Ishikawa (cell line): ENCODE measurements at regions not wholly inside any gene's neighbourhood (a gene's known extent, or its start where the extent isn't known, plus 50 kb on each side); places are given as distances from the start of the nearest gene placed in this dataset.

Experiments
- CEBPB ChIP-seq: IDR thresholded peaks from 2 replicates; pipeline ENCODE4 v1.6.1; 2012
- CREB1 ChIP-seq: IDR thresholded peaks from 2 replicates; pipeline ENCODE4 v1.6.1; 2012; ENCODE audit warnings: low read depth
- EGR1 ChIP-seq: IDR thresholded peaks from 2 replicates; pipeline ENCODE4 v1.6.1; 2012
- EP300 ChIP-seq: IDR thresholded peaks from 2 replicates; pipeline ENCODE4 v1.6.1; 2012; ENCODE audit warnings: borderline replicate concordance
- FOXM1 ChIP-seq: IDR thresholded peaks from 2 replicates; pipeline ENCODE4 v1.6.1; 2012; ENCODE audit warnings: low read depth, borderline replicate concordance
- NFIC ChIP-seq: IDR thresholded peaks from 2 replicates; pipeline ENCODE4 v1.6.1; 2012
- RAD21 ChIP-seq: IDR thresholded peaks from 2 replicates; pipeline ENCODE4 v1.6.1; 2012; ENCODE audit warnings: low read depth
- TAF1 ChIP-seq: IDR thresholded peaks from 2 replicates; pipeline ENCODE4 v1.6.1; 2012; ENCODE audit warnings: low read depth, mild to moderate bottlenecking
- TCF12 ChIP-seq: IDR thresholded peaks from 2 replicates; pipeline ENCODE4 v1.6.1; 2012; ENCODE audit warnings: low read depth
- TEAD4 ChIP-seq: IDR thresholded peaks from 2 replicates; pipeline ENCODE4 v1.6.1; 2012
- YY1 ChIP-seq: IDR thresholded peaks from 2 replicates; pipeline ENCODE4 v1.6.1; 2012; ENCODE audit warnings: low read depth
- ZBTB7A ChIP-seq: IDR thresholded peaks from 2 replicates; pipeline ENCODE4 v1.6.1; 2012; ENCODE audit warnings: low read depth
- TF ChIP-seq, protein P1 (sequence below): IDR thresholded peaks from 2 replicates; pipeline ENCODE4 v1.6.1; 2012; ENCODE audit warnings: low read depth, mild to moderate bottlenecking
- TF ChIP-seq, protein P2 (sequence below): IDR thresholded peaks from 2 replicates; pipeline ENCODE4 v1.6.1; 2012
- TF ChIP-seq, protein P3 (sequence below): IDR thresholded peaks from 2 replicates; pipeline ENCODE4 v1.6.1; 2012

DNA sequence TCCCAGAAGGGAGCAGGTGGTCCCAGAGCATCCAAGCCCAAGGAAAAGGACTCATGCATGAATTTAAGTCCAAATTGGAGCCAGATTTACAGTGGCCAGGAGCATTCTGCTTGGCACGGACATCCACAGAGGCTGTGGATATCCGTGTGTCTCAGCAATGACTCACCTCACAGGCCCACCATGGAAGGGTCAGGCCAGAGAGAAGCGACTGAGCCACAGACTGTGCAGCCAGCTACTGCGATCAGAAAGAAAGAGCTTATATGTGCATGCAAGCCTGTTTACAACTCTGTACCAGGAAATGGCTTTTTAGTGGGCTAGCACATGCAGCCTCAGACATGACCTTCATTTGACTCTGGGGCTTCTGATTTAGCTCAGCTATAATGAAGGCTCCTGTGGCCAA, 231.0 kb downstream of the C16orf95 start:
- TF ChIP-seq FOXM1 (no peak), TAF1 (no peak), RAD21 (no peak), TEAD4 (no peak), TCF12 (no peak), EGR1 (no peak), ZBTB7A (no peak), YY1 (no peak), NFIC (no peak), CREB1 (no peak), EP300 (no peak), CEBPB (no peak)
- TF ChIP-seq, protein P1, sequence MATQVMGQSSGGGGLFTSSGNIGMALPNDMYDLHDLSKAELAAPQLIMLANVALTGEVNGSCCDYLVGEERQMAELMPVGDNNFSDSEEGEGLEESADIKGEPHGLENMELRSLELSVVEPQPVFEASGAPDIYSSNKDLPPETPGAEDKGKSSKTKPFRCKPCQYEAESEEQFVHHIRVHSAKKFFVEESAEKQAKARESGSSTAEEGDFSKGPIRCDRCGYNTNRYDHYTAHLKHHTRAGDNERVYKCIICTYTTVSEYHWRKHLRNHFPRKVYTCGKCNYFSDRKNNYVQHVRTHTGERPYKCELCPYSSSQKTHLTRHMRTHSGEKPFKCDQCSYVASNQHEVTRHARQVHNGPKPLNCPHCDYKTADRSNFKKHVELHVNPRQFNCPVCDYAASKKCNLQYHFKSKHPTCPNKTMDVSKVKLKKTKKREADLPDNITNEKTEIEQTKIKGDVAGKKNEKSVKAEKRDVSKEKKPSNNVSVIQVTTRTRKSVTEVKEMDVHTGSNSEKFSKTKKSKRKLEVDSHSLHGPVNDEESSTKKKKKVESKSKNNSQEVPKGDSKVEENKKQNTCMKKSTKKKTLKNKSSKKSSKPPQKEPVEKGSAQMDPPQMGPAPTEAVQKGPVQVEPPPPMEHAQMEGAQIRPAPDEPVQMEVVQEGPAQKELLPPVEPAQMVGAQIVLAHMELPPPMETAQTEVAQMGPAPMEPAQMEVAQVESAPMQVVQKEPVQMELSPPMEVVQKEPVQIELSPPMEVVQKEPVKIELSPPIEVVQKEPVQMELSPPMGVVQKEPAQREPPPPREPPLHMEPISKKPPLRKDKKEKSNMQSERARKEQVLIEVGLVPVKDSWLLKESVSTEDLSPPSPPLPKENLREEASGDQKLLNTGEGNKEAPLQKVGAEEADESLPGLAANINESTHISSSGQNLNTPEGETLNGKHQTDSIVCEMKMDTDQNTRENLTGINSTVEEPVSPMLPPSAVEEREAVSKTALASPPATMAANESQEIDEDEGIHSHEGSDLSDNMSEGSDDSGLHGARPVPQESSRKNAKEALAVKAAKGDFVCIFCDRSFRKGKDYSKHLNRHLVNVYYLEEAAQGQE = no peak
- TF ChIP-seq, protein P2, sequence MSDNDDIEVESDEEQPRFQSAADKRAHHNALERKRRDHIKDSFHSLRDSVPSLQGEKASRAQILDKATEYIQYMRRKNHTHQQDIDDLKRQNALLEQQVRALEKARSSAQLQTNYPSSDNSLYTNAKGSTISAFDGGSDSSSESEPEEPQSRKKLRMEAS = no peak
- TF ChIP-seq, protein P3, sequence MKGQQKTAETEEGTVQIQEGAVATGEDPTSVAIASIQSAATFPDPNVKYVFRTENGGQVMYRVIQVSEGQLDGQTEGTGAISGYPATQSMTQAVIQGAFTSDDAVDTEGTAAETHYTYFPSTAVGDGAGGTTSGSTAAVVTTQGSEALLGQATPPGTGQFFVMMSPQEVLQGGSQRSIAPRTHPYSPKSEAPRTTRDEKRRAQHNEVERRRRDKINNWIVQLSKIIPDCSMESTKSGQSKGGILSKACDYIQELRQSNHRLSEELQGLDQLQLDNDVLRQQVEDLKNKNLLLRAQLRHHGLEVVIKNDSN = no peak

DNA sequence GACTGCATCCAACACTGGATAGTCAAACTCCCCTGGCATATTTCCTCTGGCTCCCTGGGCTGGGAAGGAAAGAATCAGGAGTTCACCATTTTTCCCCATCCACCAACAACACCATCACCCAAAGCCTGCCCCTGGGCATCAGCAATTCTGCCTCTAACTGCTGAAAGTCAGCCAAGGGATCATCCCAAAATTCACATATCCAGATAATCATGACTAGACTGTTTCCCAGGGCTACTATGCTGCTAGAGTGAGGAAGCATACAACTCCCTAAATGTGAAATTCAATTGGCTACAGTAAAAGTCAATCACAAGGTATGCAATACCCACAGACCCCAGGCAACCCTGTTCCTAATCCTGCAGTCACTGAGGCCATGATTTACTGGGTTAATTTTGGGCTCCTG, 230.6 kb downstream of the C16orf95 start:
- TF ChIP-seq EGR1 (no peak), TEAD4 (no peak), CREB1 (no peak), TAF1 (no peak), ZBTB7A (no peak), FOXM1 (no peak), YY1 (no peak), EP300 (no peak), NFIC (no peak), TCF12 (no peak), CEBPB (no peak), RAD21 (no peak)
- TF ChIP-seq, protein P3 = no peak
- TF ChIP-seq, protein P1 = no peak
- TF ChIP-seq, protein P2 = no peak

DNA sequence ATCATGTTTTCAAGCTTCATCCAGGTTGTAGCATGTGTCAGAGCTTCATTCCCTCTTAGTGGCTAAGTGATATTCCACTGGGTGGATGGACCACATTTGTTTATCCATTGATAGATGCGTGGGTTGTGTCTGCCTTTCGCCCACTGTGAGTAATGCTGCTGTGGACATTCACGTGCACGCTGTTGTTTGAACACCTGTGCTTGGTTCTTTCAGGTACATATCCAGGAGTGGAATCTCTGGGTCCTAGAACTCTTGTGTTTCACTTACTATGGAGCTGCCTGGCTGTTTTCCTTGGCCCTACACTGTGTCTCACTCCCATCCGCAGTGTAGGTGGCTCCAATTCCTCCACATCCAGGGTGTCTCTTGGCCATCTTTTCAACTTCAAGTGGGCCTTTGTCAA, 224.2 kb downstream of the C16orf95 start:
- no peak for TF ChIP-seq TCF12
- no peak for TF ChIP-seq TAF1
- TF ChIP-seq ZBTB7A = no peak
- TF ChIP-seq, protein P1 = no peak
- TF ChIP-seq FOXM1 = no peak
- no peak for TF ChIP-seq EGR1
- TF ChIP-seq YY1 = no peak
- no peak for TF ChIP-seq CREB1
- no peak for TF ChIP-seq CEBPB
- TF ChIP-seq NFIC = no peak
- TF ChIP-seq, protein P2 = no peak
- no peak for TF ChIP-seq TEAD4
- TF ChIP-seq EP300 = no peak

DNA sequence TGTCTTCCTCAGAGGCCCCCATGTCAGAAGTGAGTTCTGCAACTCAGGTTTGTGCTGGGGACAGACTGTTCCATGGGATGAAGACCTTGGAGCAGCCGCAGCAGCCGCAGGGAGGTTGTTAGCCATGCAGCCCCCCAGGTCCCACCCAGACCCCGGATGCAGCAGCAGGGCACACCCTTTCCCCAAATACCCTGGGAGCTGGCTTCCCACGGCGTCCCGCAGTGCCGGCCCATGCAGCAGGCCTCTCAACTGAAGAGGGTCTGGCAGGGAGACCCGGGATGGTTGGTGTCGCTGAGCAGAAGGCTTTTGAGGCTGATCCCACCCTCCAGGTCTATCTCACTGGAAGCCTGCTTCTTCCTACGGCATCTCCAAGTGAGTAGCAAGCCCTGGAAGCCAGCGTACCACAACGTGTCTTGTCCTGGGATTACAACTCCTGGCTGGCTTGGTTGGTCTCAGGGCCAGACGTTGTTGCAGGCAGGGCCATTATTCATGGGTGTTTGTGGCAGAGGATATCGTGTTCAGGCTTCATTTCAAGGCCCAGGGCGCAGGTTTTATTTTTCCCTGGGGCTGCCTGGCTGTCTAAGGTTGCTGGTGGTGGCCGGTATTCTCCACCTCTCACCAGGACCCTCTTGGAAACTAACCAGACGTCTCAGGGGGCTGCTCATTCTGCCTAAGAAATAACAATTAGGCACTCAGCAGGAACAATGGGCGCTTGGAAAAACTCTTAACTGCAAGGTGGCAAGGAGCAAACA, 223.2 kb downstream of the C16orf95 start:
- TF ChIP-seq FOXM1 = no peak
- TF ChIP-seq, protein P1 = no peak
- no peak for TF ChIP-seq EP300
- TF ChIP-seq, protein P3 = no peak
- TF ChIP-seq RAD21 = no peak
- no peak for TF ChIP-seq EGR1
- no peak for TF ChIP-seq YY1
- TF ChIP-seq ZBTB7A = no peak
- TF ChIP-seq NFIC = no peak
- no peak for TF ChIP-seq CREB1
- no peak for TF ChIP-seq CEBPB
